Keratinocyte (primary cell): ENCODE measurements at regions not wholly inside any gene's neighbourhood (a gene's known extent, or its start where the extent isn't known, plus 50 kb on each side); places are given as distances from the start of the nearest gene placed in this dataset.

Source experiments
- DNase-seq: peaks from one replicate; pipeline ENCODE4 v3.0.0-alpha.2; 2011; ENCODE audit warnings: low read depth, missing footprints, low spot score
- FAIRE-seq: peaks from 2 replicates; lab custom pipeline; 2011; peaks lifted over from hg19 to GRCh38; lab: Jason Lieb, UNC
- H2AFZ ChIP-seq: 2 replicates; pipeline ENCODE4 v1.6.0; 2012; ENCODE audit warnings: low read length, control low read depth, inconsistent platforms; ENCODE audit not compliant: control insufficient read depth
- H3K27ac ChIP-seq: 2 replicates; pipeline ENCODE4 v1.5.1; 2011; ENCODE audit warnings: low read length; ENCODE audit not compliant: control insufficient read depth, insufficient read depth
- H3K27me3 ChIP-seq: 3 replicates; pipeline ENCODE4 v1.6.0; 2011; ENCODE audit warnings: low read length; ENCODE audit not compliant: control insufficient read depth, insufficient read depth; ENCODE audit errors: extremely low read depth
- H3K36me3 ChIP-seq, 2 experiments: 2 replicates in 1 of 2; 3 replicates in 1 of 2; pipeline ENCODE4 v1.5.1; 2011; ENCODE audit warnings: low read length in 2 of 2, mild to moderate bottlenecking in 1 of 2; ENCODE audit not compliant: control insufficient read depth in 2 of 2, insufficient read depth in 2 of 2; ENCODE audit errors: extremely low read depth in 1 of 2
- H3K4me1 ChIP-seq: 3 replicates; pipeline ENCODE4 v1.5.1; 2011; ENCODE audit warnings: low read length; ENCODE audit not compliant: control insufficient read depth, insufficient read depth; ENCODE audit errors: extremely low read depth
- H3K4me2 ChIP-seq: 3 replicates; pipeline ENCODE4 v1.6.0; 2011; ENCODE audit warnings: low read depth, low read length; ENCODE audit not compliant: control insufficient read depth, insufficient read depth; ENCODE audit errors: extremely low read depth
- H3K4me3 ChIP-seq, 3 experiments: fragments of 200-600 bp in 1 of 3; sonication (generic) in 1 of 3; 2 replicates in 2 of 3; 3 replicates in 1 of 3; pipeline ENCODE4 v1.5.1; 2011 to 2016; ENCODE audit warnings: low read length in 3 of 3, mild to moderate bottlenecking in 3 of 3, control low read depth in 2 of 3, inconsistent platforms in 1 of 3, low read depth in 1 of 3, mixed read lengths in 1 of 3, mixed run types in 1 of 3, moderate library complexity in 1 of 3; ENCODE audit not compliant: control insufficient read depth in 2 of 3, insufficient read depth in 2 of 3; ENCODE audit errors: extremely low read depth in 1 of 3
- H3K79me2 ChIP-seq: 2 replicates; pipeline ENCODE4 v1.6.0; 2012; ENCODE audit warnings: low read length; ENCODE audit not compliant: control insufficient read depth, insufficient read depth
- H3K9ac ChIP-seq: 3 replicates; pipeline ENCODE4 v1.6.0; 2011; ENCODE audit warnings: low read length; ENCODE audit not compliant: control insufficient read depth, insufficient read depth; ENCODE audit errors: extremely low read depth
- H3K9me1 ChIP-seq: 3 replicates; pipeline ENCODE4 v1.6.0; 2011; ENCODE audit warnings: low read length; ENCODE audit not compliant: control insufficient read depth, insufficient read depth; ENCODE audit errors: extremely low read depth
- H3K9me3 ChIP-seq: 2 replicates; pipeline ENCODE4 v1.5.1; 2012; ENCODE audit warnings: low read depth, low read length; ENCODE audit not compliant: control insufficient read depth
- H4K20me1 ChIP-seq: 3 replicates; pipeline ENCODE4 v1.6.0; 2011; ENCODE audit warnings: low read length; ENCODE audit not compliant: control insufficient read depth, insufficient read depth; ENCODE audit errors: extremely low read depth
- CTCF ChIP-seq, 3 experiments: IDR thresholded peaks in 1 of 3; conservative IDR thresholded peaks in 1 of 3; optimal IDR thresholded peaks in 1 of 3; 2 replicates in 2 of 3; 3 replicates in 1 of 3; pipeline versions ENCODE3 to v1.5.1; 2011; ENCODE audit warnings: low read length in 3 of 3, mild to moderate bottlenecking in 3 of 3, moderate library complexity in 2 of 3, control low read depth in 1 of 3, inconsistent platforms in 1 of 3; ENCODE audit not compliant: insufficient read depth in 2 of 3; ENCODE audit errors: extremely low read depth in 1 of 3
- EZH2 ChIP-seq: IDR thresholded peaks from one replicate; pipeline ENCODE4 v1.6.1; 2012; ENCODE audit warnings: inconsistent platforms, mild to moderate bottlenecking, low read length, moderate library complexity
- dilution Hi-C: fragments of 300-500 bp; cut with MboI; formaldehyde crosslinking; loops from one replicate; pipeline ENCODE4 v1.7.0; 2020; ENCODE audit warnings: low sequenced_read_pairs; ENCODE audit not compliant: extremely low pct_ligation_motif_present

- no peaks in the 10 kb centered on the region for H3K4me1 ChIP-seq
- no peak overlapping the region for H3K4me3 ChIP-seq
- no peaks in the 10 kb centered on the region for H3K9me3 ChIP-seq
- FAIRE-seq (no peak), DNase-seq (no peak)
- no peak overlapping the region for H3K27ac ChIP-seq
- TF ChIP-seq CTCF (optimal IDR thresholded peaks at IDR 0.05 in 1 of 3, IDR thresholded peaks at IDR 0.05 in 1 of 3, conservative IDR thresholded peaks at IDR 0.05 in 1 of 3; ENCODE audit: extremely low read depth in 1 of 3, insufficient read depth in 2 of 3, low read length in 3 of 3) (no peak), EZH2 (no peak)
- dilution Hi-C loops: no loop called here
- no peak overlapping the region for H3K4me2 ChIP-seq
- H4K20me1 ChIP-seq: no peaks in the 10 kb centered on the region
- H3K79me2 ChIP-seq: no peaks in the 10 kb centered on the region
- H2AFZ ChIP-seq: no peak overlapping the region
- no peaks in the 10 kb centered on the region for H3K36me3 ChIP-seq
- no peaks in the 10 kb centered on the region for H3K9me1 ChIP-seq
- no peak overlapping the region for H3K9ac ChIP-seq
- no peaks in the 10 kb centered on the region for H3K27me3 ChIP-seq
These were observed 177.1 kb upstream of the PCSK5 start for GRCh38 chr9:75713335-75713734.

- no peaks in the 10 kb centered on the region for H3K79me2 ChIP-seq
- no peak for DNase-seq
These were observed 175.1 kb upstream of the PCSK5 start for GRCh38 chr9:75715360-75715759.

More at GRCh38 chr9:75715360-75715759, 175.1 kb upstream of the PCSK5 start:
- no peak for TF ChIP-seq CTCF (optimal IDR thresholded peaks at IDR 0.05 in 1 of 3, IDR thresholded peaks at IDR 0.05 in 1 of 3, conservative IDR thresholded peaks at IDR 0.05 in 1 of 3; ENCODE audit: extremely low read depth in 1 of 3, insufficient read depth in 2 of 3, low read length in 3 of 3)
- no peak for TF ChIP-seq EZH2
- no peak overlapping the region for H3K4me2 ChIP-seq
- H3K27me3 ChIP-seq: no peaks in the 10 kb centered on the region
- H3K36me3 ChIP-seq: no peaks in the 10 kb centered on the region
- no peak for FAIRE-seq
- no peaks in the 10 kb centered on the region for H3K4me1 ChIP-seq
- no peaks in the 10 kb centered on the region for H3K9me1 ChIP-seq
- dilution Hi-C loops: no loop called here
- H3K9me3 ChIP-seq: no peaks in the 10 kb centered on the region
- H3K27ac ChIP-seq: no peak overlapping the region
- no peak overlapping the region for H2AFZ ChIP-seq
- H3K9ac ChIP-seq: no peak overlapping the region
- no peaks in the 10 kb centered on the region for H4K20me1 ChIP-seq
- H3K4me3 ChIP-seq: no peak overlapping the region
